H9 (cell line): ENCODE measurements at regions not wholly inside any gene's neighbourhood (a gene's known extent, or its start where the extent isn't known, plus 50 kb on each side); places are given as distances from the start of the nearest gene placed in this dataset.
A peak's percentile ranks its signal among the peaks of the same experiment; 100 is the strongest.

ENCODE experiments used
- DNase-seq: peaks from one replicate; pipeline ENCODE4 v3.0.0-alpha.2; 2017
- H2AFZ ChIP-seq: one replicate; pipeline ENCODE4 v1.6.1; 2013; ENCODE audit warnings: mild to moderate bottlenecking, low read length, control low read depth, moderate library complexity
- H2AK5ac ChIP-seq: 2 replicates; pipeline ENCODE4 v1.6.1; 2013; ENCODE audit warnings: low read length, control low read depth, mixed read lengths; ENCODE audit not compliant: insufficient read length
- H2BK120ac ChIP-seq: one replicate; pipeline ENCODE4 v1.6.1; 2013; ENCODE audit warnings: low read depth, mild to moderate bottlenecking, low read length, control low read depth, inconsistent platforms; ENCODE audit not compliant: poor library complexity, severe bottlenecking
- H2BK12ac ChIP-seq: 2 replicates; pipeline ENCODE4 v1.6.1; 2013; ENCODE audit warnings: low read length, control low read depth, mixed read lengths, low read depth; ENCODE audit not compliant: insufficient read length
- H2BK15ac ChIP-seq: 2 replicates; pipeline ENCODE4 v1.6.1; 2013; ENCODE audit warnings: low read depth, low read length, control low read depth
- H2BK20ac ChIP-seq: one replicate; pipeline ENCODE4 v1.6.1; 2013; ENCODE audit warnings: low read depth, mild to moderate bottlenecking, low read length, control low read depth, inconsistent platforms; ENCODE audit not compliant: poor library complexity, severe bottlenecking
- H2BK5ac ChIP-seq: 2 replicates; pipeline ENCODE4 v1.6.1; 2013; ENCODE audit warnings: low read length, control low read depth, mixed read lengths; ENCODE audit not compliant: insufficient read length
- H3K14ac ChIP-seq: 2 replicates; pipeline ENCODE4 v1.6.1; 2013; ENCODE audit warnings: low read length, control low read depth; ENCODE audit not compliant: insufficient read depth
- H3K18ac ChIP-seq: 2 replicates; pipeline ENCODE4 v1.6.1; 2013; ENCODE audit warnings: low read depth, mild to moderate bottlenecking, mixed read lengths, low read length, control low read depth; ENCODE audit not compliant: insufficient read length
- H3K23ac ChIP-seq: 2 replicates; pipeline ENCODE4 v1.6.1; 2013; ENCODE audit warnings: low read length, control low read depth, mixed read lengths, low read depth; ENCODE audit not compliant: insufficient read length
- H3K23me2 ChIP-seq: 2 replicates; pipeline ENCODE4 v1.6.1; 2013; ENCODE audit warnings: low read depth, mild to moderate bottlenecking, mixed read lengths, low read length, control low read depth; ENCODE audit not compliant: insufficient read length, poor library complexity, severe bottlenecking
- H3K27ac ChIP-seq: 2 replicates; pipeline ENCODE4 v1.5.1; 2013; ENCODE audit warnings: low read length, control low read depth, mixed read lengths, low read depth; ENCODE audit not compliant: insufficient read length
- H3K27me3 ChIP-seq: 2 replicates; pipeline ENCODE4 v1.6.1; 2013; ENCODE audit warnings: low read length, control low read depth, inconsistent platforms; ENCODE audit not compliant: insufficient read depth
- H3K4ac ChIP-seq: 2 replicates; pipeline ENCODE4 v1.6.1; 2013; ENCODE audit warnings: low read depth, mild to moderate bottlenecking, control low read depth, inconsistent platforms, low read length, moderate library complexity
- H3K4me1 ChIP-seq: 2 replicates; pipeline ENCODE4 v1.6.1; 2013; ENCODE audit warnings: low read length, control low read depth, inconsistent platforms; ENCODE audit not compliant: insufficient read depth
- H3K4me2 ChIP-seq: 2 replicates; pipeline ENCODE4 v1.6.1; 2013; ENCODE audit warnings: low read length, control low read depth, mixed read lengths; ENCODE audit not compliant: insufficient read length, insufficient read depth
- H3K56ac ChIP-seq: 2 replicates; pipeline ENCODE4 v1.6.1; 2013; ENCODE audit warnings: low read depth, mild to moderate bottlenecking, mixed read lengths, low read length, control low read depth; ENCODE audit not compliant: insufficient read length
- H3K79me1 ChIP-seq: 2 replicates; pipeline ENCODE4 v1.6.1; 2013; ENCODE audit warnings: low read depth, mild to moderate bottlenecking, moderate library complexity, low read length, control low read depth, inconsistent platforms; ENCODE audit not compliant: insufficient read depth, poor library complexity, severe bottlenecking
- H3K79me2 ChIP-seq: 2 replicates; pipeline ENCODE4 v1.6.1; 2013; ENCODE audit warnings: low read length, control low read depth, inconsistent platforms; ENCODE audit not compliant: insufficient read depth
- H3K9ac ChIP-seq: 2 replicates; pipeline ENCODE4 v1.6.1; 2013; ENCODE audit warnings: low read length, control low read depth, mixed read lengths; ENCODE audit not compliant: insufficient read length; ENCODE audit errors: extremely low read depth
- H3K9me3 ChIP-seq: one replicate; pipeline ENCODE4 v1.6.1; 2013; ENCODE audit warnings: low read depth, low read length, inconsistent platforms; ENCODE audit not compliant: control insufficient read depth
- H3T11ph ChIP-seq: one replicate; pipeline ENCODE4 v1.6.1; 2013; ENCODE audit warnings: mild to moderate bottlenecking, low read length, control low read depth, inconsistent platforms
- H4K20me1 ChIP-seq: one replicate; pipeline ENCODE4 v1.6.1; 2013; ENCODE audit not compliant: control insufficient read depth, insufficient read length, insufficient read depth
- H4K5ac ChIP-seq: 2 replicates; pipeline ENCODE4 v1.6.1; 2013; ENCODE audit warnings: low read depth, mild to moderate bottlenecking, mixed read lengths, low read length, control low read depth; ENCODE audit not compliant: insufficient read length
- H4K8ac ChIP-seq: replicated peaks from 2 replicates; pipeline ENCODE4 v1.6.1; 2013; ENCODE audit warnings: low read length, control low read depth, mixed read lengths, low read depth; ENCODE audit not compliant: insufficient read length
- H4K91ac ChIP-seq: 2 replicates; pipeline ENCODE4 v1.6.1; 2013; ENCODE audit warnings: low read depth, mild to moderate bottlenecking, moderate library complexity, mixed read lengths, low read length, control low read depth; ENCODE audit not compliant: insufficient read length
- H3K27ac Mint-ChIP-seq, 3 experiments: 2 replicates in 2 of 3; 3 replicates in 1 of 3; pipeline ENCODE4 v1.8.0; 2020 to 2021; ENCODE audit warnings: mixed read lengths in 3 of 3, mild to moderate bottlenecking in 1 of 3, moderate library complexity in 1 of 3
- H3K27me3 Mint-ChIP-seq: 2 replicates; pipeline ENCODE4 v1.8.0; 2021; ENCODE audit warnings: low read depth, mild to moderate bottlenecking, moderate library complexity, mixed read lengths
- H3K36me3 Mint-ChIP-seq, 3 experiments: 2 replicates in 2 of 3; 3 replicates in 1 of 3; pipeline ENCODE4 v1.8.0; 2020 to 2021; ENCODE audit warnings: low read depth in 3 of 3, mixed read lengths in 3 of 3; ENCODE audit not compliant: insufficient read depth in 1 of 3
- H3K4me1 Mint-ChIP-seq, 2 experiments: 2 replicates each; pipeline ENCODE4 v1.8.0; 2020; ENCODE audit warnings: mixed read lengths in 2 of 2
- H3K4me3 Mint-ChIP-seq, 2 experiments: 2 replicates in 1 of 2; 3 replicates in 1 of 2; pipeline ENCODE4 v1.8.0; 2020 to 2021; ENCODE audit warnings: mild to moderate bottlenecking in 2 of 2, mixed read lengths in 2 of 2, moderate library complexity in 1 of 2
- H3K9me3 Mint-ChIP-seq, 2 experiments: 2 replicates in 1 of 2; 3 replicates in 1 of 2; pipeline ENCODE4 v1.8.0; 2020; ENCODE audit warnings: mild to moderate bottlenecking in 2 of 2, mixed read lengths in 2 of 2, moderate library complexity in 1 of 2
- CTCF ChIP-seq: fragments of 200-600 bp; sonication (generic); conservative IDR thresholded peaks from 3 replicates; pipeline ENCODE4 v1.8.0; 2021; ENCODE audit warnings: antibody characterized with exemption, mild to moderate bottlenecking
- WGBS: extraction: QIAGEN DNeasy Blood & Tissue Kit; methylation state at CpG from one replicate; pipeline ENCODE4 v1.1.7; 2013; ENCODE audit warnings: missing lambda C conversion rate, low lambda C conversion rate, mixed read lengths; ENCODE audit not compliant: insufficient read length; ENCODE audit errors: extremely low coverage; 5-methylcytosine and 5-hydroxymethylcytosine counted together

GRCh38 chr17:72455562-72455961 is 334.7 kb downstream of the SOX9 start:
- Histone ChIP-seq H3K27me3 (no peaks in the 10 kb centered on the region), H4K91ac (no peak overlapping the region), H3K23me2 (no peaks in the 10 kb centered on the region), H2BK15ac (no peak overlapping the region), H2AK5ac (no peak overlapping the region), H2BK12ac (no peak overlapping the region), H3K4me2 (no peak overlapping the region), H3K56ac (no peak overlapping the region), H3K4ac (no peak overlapping the region), H4K20me1 (no peaks in the 10 kb centered on the region), H3K14ac (0 out of 2 replicates have a peak overlapping the region, but pooled peaks have one; percentile 56), H2BK20ac (no peak overlapping the region), H3K9me3 (no peaks in the 10 kb centered on the region), H3K79me1 (no peaks in the 10 kb centered on the region), H2AFZ (no peak overlapping the region), H3K4me1 (no peaks in the 10 kb centered on the region; the same call in 1 of the 2 replicates), H2BK120ac (no peak overlapping the region), H3T11ph (no peak overlapping the region), H3K79me2 (no peaks in the 10 kb centered on the region), H3K9ac (no peak overlapping the region), H3K18ac (no peak overlapping the region), H4K8ac (no peak overlapping the region), H2BK5ac (no peak overlapping the region), H3K27ac (no peak overlapping the region), H4K5ac (no peak overlapping the region), H3K23ac (no peak overlapping the region)
- Mint-ChIP-seq H3K27me3 (no peaks in the 10 kb centered on the region; the same call in 1 of the 2 replicates), H3K4me1 (peaks cover 23 to 30% of the 10 kb centered on the region in 2 experiments), H3K9me3 (peaks cover 0 to 4% of the 10 kb centered on the region in 2 experiments; a peak in 1 of 5 replicates), H3K36me3 (no peaks in the 10 kb centered on the region; a peak in 1 of 7 replicates), H3K27ac (no peak overlapping the region; a peak in 2 of 7 replicates), H3K4me3 (no peak overlapping the region)
- peak; percentile 29; the same call in 1 of the 3 replicates for TF ChIP-seq CTCF
- no peak for DNase-seq
- no CpG with 5 or more reads among the region's 8 CpGs for WGBS
